ENCODE measurements at regions not wholly inside any gene's neighbourhood (a gene's known extent, or its start where the extent isn't known, plus 50 kb on each side); places are given as distances from the start of the nearest gene placed in this dataset.

DNA sequence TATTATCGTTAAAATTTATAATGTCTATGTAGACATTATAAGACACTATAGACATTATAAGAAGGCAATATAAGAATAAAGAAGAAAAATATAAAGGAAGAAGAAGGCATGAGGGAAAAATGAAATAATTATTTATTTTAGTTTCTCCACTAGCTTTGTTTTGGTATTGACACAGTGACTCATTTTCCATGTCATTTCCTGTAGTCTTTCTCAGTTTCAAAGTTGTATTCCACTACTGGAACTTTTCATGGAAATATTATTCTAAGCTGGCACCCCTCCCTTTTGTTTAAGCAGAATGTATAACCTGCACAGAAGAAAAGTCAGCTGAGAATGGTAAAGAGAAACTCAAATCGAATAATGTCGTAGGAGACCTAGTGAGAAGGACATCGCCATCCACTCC is 234.2 kb upstream of the NETO1 start:
- TF ChIP-seq, protein P1, sequence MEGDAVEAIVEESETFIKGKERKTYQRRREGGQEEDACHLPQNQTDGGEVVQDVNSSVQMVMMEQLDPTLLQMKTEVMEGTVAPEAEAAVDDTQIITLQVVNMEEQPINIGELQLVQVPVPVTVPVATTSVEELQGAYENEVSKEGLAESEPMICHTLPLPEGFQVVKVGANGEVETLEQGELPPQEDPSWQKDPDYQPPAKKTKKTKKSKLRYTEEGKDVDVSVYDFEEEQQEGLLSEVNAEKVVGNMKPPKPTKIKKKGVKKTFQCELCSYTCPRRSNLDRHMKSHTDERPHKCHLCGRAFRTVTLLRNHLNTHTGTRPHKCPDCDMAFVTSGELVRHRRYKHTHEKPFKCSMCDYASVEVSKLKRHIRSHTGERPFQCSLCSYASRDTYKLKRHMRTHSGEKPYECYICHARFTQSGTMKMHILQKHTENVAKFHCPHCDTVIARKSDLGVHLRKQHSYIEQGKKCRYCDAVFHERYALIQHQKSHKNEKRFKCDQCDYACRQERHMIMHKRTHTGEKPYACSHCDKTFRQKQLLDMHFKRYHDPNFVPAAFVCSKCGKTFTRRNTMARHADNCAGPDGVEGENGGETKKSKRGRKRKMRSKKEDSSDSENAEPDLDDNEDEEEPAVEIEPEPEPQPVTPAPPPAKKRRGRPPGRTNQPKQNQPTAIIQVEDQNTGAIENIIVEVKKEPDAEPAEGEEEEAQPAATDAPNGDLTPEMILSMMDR (IDR thresholded peaks at IDR 0.05 in 2 of 3, conservative IDR thresholded peaks at IDR 0.05 in 1 of 3; ENCODE audit: control insufficient read depth in 2 of 3, extremely low read depth in 1 of 3, insufficient read depth in 1 of 3, low read depth in 3 of 3, low read length in 3 of 3), result no peak
- TF ChIP-seq POLR2A (IDR thresholded peaks at IDR 0.05; ENCODE audit: low read depth, low read length), result no peak
- no peak for TF ChIP-seq NFIC (IDR thresholded peaks at IDR 0.05; ENCODE audit: low read depth, low read length)
- TF ChIP-seq CBFB (IDR thresholded peaks at IDR 0.05; ENCODE audit: low read depth), result no peak
- no peak for TF ChIP-seq POLR2AphosphoS2 (IDR thresholded peaks at IDR 0.05; ENCODE audit: low read depth, low read length)
- TF ChIP-seq, protein P2, sequence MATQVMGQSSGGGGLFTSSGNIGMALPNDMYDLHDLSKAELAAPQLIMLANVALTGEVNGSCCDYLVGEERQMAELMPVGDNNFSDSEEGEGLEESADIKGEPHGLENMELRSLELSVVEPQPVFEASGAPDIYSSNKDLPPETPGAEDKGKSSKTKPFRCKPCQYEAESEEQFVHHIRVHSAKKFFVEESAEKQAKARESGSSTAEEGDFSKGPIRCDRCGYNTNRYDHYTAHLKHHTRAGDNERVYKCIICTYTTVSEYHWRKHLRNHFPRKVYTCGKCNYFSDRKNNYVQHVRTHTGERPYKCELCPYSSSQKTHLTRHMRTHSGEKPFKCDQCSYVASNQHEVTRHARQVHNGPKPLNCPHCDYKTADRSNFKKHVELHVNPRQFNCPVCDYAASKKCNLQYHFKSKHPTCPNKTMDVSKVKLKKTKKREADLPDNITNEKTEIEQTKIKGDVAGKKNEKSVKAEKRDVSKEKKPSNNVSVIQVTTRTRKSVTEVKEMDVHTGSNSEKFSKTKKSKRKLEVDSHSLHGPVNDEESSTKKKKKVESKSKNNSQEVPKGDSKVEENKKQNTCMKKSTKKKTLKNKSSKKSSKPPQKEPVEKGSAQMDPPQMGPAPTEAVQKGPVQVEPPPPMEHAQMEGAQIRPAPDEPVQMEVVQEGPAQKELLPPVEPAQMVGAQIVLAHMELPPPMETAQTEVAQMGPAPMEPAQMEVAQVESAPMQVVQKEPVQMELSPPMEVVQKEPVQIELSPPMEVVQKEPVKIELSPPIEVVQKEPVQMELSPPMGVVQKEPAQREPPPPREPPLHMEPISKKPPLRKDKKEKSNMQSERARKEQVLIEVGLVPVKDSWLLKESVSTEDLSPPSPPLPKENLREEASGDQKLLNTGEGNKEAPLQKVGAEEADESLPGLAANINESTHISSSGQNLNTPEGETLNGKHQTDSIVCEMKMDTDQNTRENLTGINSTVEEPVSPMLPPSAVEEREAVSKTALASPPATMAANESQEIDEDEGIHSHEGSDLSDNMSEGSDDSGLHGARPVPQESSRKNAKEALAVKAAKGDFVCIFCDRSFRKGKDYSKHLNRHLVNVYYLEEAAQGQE (IDR thresholded peaks at IDR 0.05; ENCODE audit: low read depth, low read length), result no peak
- TF ChIP-seq, protein P3, sequence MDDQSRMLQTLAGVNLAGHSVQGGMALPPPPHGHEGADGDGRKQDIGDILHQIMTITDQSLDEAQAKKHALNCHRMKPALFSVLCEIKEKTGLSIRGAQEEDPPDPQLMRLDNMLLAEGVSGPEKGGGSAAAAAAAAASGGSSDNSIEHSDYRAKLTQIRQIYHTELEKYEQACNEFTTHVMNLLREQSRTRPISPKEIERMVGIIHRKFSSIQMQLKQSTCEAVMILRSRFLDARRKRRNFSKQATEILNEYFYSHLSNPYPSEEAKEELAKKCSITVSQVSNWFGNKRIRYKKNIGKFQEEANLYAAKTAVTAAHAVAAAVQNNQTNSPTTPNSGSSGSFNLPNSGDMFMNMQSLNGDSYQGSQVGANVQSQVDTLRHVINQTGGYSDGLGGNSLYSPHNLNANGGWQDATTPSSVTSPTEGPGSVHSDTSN (IDR thresholded peaks at IDR 0.05; ENCODE audit: insufficient replicate concordance, low read depth, low read length), result no peak
- no peak for TF ChIP-seq ZNF217 (IDR thresholded peaks at IDR 0.05)
- TF ChIP-seq EP300 (IDR thresholded peaks at IDR 0.05; ENCODE audit: borderline replicate concordance in 1 of 2, control insufficient read depth in 1 of 2, low read depth in 2 of 2, low read length in 2 of 2), result no peak
- no peak for TF ChIP-seq EZH2 (IDR thresholded peaks at IDR 0.05; ENCODE audit: borderline replicate concordance, control insufficient read depth, low read depth, low read length)
- no peak for TF ChIP-seq ATF7 (IDR thresholded peaks at IDR 0.05; ENCODE audit: low read depth)
- no peak for TF ChIP-seq ZNF274 (IDR thresholded peaks at IDR 0.05; ENCODE audit: insufficient read depth, insufficient read length)
